PC-3 (cell line): ENCODE measurements at regions not wholly inside any gene's neighbourhood (a gene's known extent, or its start where the extent isn't known, plus 50 kb on each side); places are given as distances from the start of the nearest gene placed in this dataset.
A peak's percentile ranks its signal among the peaks of the same experiment; 100 is the strongest.

ENCODE experiments used
- ATAC-seq: fragments of 200-7000 bp; cut with Tn5 transposase; 2 replicates; pipeline ENCODE4 v1.9.1; 2020; ENCODE audit warnings: mild to moderate bottlenecking, moderate library complexity
- BruUV-seq: library from RNA; stranded (reverse); fragments of 400-500 nt; replicated peaks from 2 replicates; lab custom pipeline; 2021; lab: Mats Ljungman, UMichigan
- CTCF ChIA-PET: fragments of 300-600 bp; sonication (Branson Sonifier 250); formaldehyde crosslinking; loops from one replicate; lab custom pipeline; 2022; ENCODE audit warnings: antibody characterized with exemption; lab: Charles Lee
- POLR2A ChIA-PET: fragments of 300-600 bp; sonication (Branson Sonifier 250); formaldehyde crosslinking; loops from one replicate; lab custom pipeline; 2022; ENCODE audit warnings: antibody characterized with exemption; ENCODE audit not compliant: unreplicated experiment; lab: Charles Lee
- DNase-seq: peaks from one replicate; pipeline ENCODE4 v3.0.0-alpha.2; 2015
- H2AFZ ChIP-seq: fragments of 300-600 bp; sonication (generic); 2 replicates; pipeline ENCODE4 v1.6.0; 2016; ENCODE audit warnings: antibody characterized with exemption, low read length
- H3F3A ChIP-seq: fragments of 300-600 bp; sonication (generic); one replicate; pipeline ENCODE4 v1.6.0; 2017; ENCODE audit warnings: antibody characterized with exemption, low read length, control low read depth, mild to moderate bottlenecking; ENCODE audit not compliant: unreplicated experiment
- H3K27ac ChIP-seq: fragments of 300-600 bp; sonication (generic); 2 replicates; pipeline ENCODE4 v1.5.1; 2016; ENCODE audit warnings: mild to moderate bottlenecking, low read length
- H3K27me3 ChIP-seq: fragments of 300-600 bp; sonication (generic); 2 replicates; pipeline ENCODE4 v1.6.1; 2016; ENCODE audit warnings: low read length, mixed read lengths
- H3K36me3 ChIP-seq: fragments of 300-600 bp; sonication (generic); 2 replicates; pipeline ENCODE4 v1.6.1; 2016; ENCODE audit warnings: low read depth, mixed run types, low read length, mixed read lengths
- H3K4me1 ChIP-seq: fragments of 300-600 bp; sonication (generic); 2 replicates; pipeline ENCODE4 v1.5.1; 2016; ENCODE audit warnings: low read length; ENCODE audit not compliant: insufficient read depth
- H3K4me2 ChIP-seq: fragments of 300-600 bp; sonication (generic); 2 replicates; pipeline ENCODE4 v1.6.0; 2016; ENCODE audit warnings: low read length
- H3K4me3 ChIP-seq: fragments of 300-600 bp; sonication (generic); 2 replicates; pipeline ENCODE4 v1.5.1; 2016; ENCODE audit warnings: mild to moderate bottlenecking, low read length, mixed read lengths
- H3K79me2 ChIP-seq: fragments of 300-600 bp; sonication (generic); 2 replicates; pipeline ENCODE4 v1.6.1; 2017; ENCODE audit warnings: low read length, mixed read lengths
- H3K9ac ChIP-seq: fragments of 300-600 bp; sonication (generic); 2 replicates; pipeline ENCODE4 v1.6.0; 2016; ENCODE audit warnings: mild to moderate bottlenecking, low read length
- H3K9me2 ChIP-seq: fragments of 300-600 bp; sonication (generic); replicated peaks from 2 replicates; pipeline ENCODE4 v1.6.1; 2016; ENCODE audit warnings: mixed run types, low read length, mixed read lengths
- H3K9me3 ChIP-seq: fragments of 300-600 bp; sonication (generic); 2 replicates; pipeline ENCODE4 v1.6.1; 2016; ENCODE audit warnings: low read length, mixed read lengths
- H4K20me1 ChIP-seq: fragments of 300-600 bp; sonication (generic); 2 replicates; pipeline ENCODE4 v1.6.1; 2016; ENCODE audit warnings: low read length, mixed read lengths
- CTCF ChIP-seq: fragments of 300-600 bp; sonication (generic); conservative IDR thresholded peaks from 2 replicates; pipeline ENCODE4 v1.5.1; 2017; ENCODE audit warnings: antibody characterized with exemption, low read depth, mild to moderate bottlenecking, low read length
- EZH2 ChIP-seq: fragments of 300-600 bp; sonication (generic); IDR thresholded peaks from one replicate; pipeline ENCODE4 v1.6.1; 2017; ENCODE audit warnings: antibody characterized with exemption, mild to moderate bottlenecking, low read length; ENCODE audit not compliant: unreplicated experiment
- EZH2phosphoT487 ChIP-seq: fragments of 300-600 bp; sonication (generic); IDR thresholded peaks from 2 replicates; pipeline ENCODE4 v1.6.1; 2018; ENCODE audit warnings: mild to moderate bottlenecking, antibody characterized with exemption, low read length, borderline replicate concordance
- intact Hi-C: fragments of 100-400 bp; cut with micrococcal nuclease; formaldehyde crosslinking; loops from 2 replicates; pipeline ENCODE4 v1.9.0; 2023

- Histone ChIP-seq H3K79me2 (no peaks in the 10 kb centered on the region), H3K27me3 (no peaks in the 10 kb centered on the region), H3K9me2 (no peaks in the 10 kb centered on the region), H4K20me1 (no peaks in the 10 kb centered on the region), H3K27ac (no peak overlapping the region), H3F3A (no peaks in the 10 kb centered on the region), H3K36me3 (no peaks in the 10 kb centered on the region), H3K9ac (no peak overlapping the region), H3K4me2 (no peak overlapping the region), H3K4me3 (no peak overlapping the region), H3K4me1 (no peaks in the 10 kb centered on the region), H2AFZ (no peak overlapping the region), H3K9me3 (no peaks in the 10 kb centered on the region)
- DNase-seq (no peak), ATAC-seq (no peak)
- ChIA-PET CTCF (no interaction called here), POLR2A (no interaction called here)
- BruUV-seq = no TSS peak
- intact Hi-C loops = no loop called here
- TF ChIP-seq CTCF = no peak
- TF ChIP-seq EZH2 = no peak
- no peak for TF ChIP-seq EZH2phosphoT487
Observed at GRCh38 chr6:54640911-54641310, 205.7 kb upstream of the FAM83B start.

- no peaks in the 10 kb centered on the region for H3K27me3 ChIP-seq
- ChIA-PET CTCF (interaction anchor here (0.6 to 0.9 kb wide), 2 partner anchors 122 to 660 kb away, joined by 3 to 6 read pairs; no protein-coding TSS in a partner anchor), POLR2A (interaction anchor here (0.5 to 0.7 kb wide), 4 partner anchors 17 to 486 kb away, joined by 4 to 8 read pairs (median 6); no protein-coding TSS in a partner anchor)
- H3K79me2 ChIP-seq = no peaks in the 10 kb centered on the region
- H4K20me1 ChIP-seq = no peaks in the 10 kb centered on the region
- no peak overlapping the region for H3K27ac ChIP-seq
- BruUV-seq = TSS peak; percentile 65
- TF ChIP-seq CTCF (no peak), EZH2 (no peak), EZH2phosphoT487 (no peak)
- no peak overlapping the region for H3K4me2 ChIP-seq
- intact Hi-C loops = no loop called here
- peaks cover 10% of the 10 kb centered on the region; the same call in 1 of the 2 replicates for H3K4me1 ChIP-seq
- DNase-seq (peak; percentile 48), ATAC-seq (peak; percentile 71)
- H3K9me3 ChIP-seq = no peaks in the 10 kb centered on the region
- no peak overlapping the region for H3K4me3 ChIP-seq
- no peaks in the 10 kb centered on the region for H3F3A ChIP-seq
- H2AFZ ChIP-seq = no peak overlapping the region
- H3K36me3 ChIP-seq = no peaks in the 10 kb centered on the region
- no peak overlapping the region for H3K9ac ChIP-seq
- no peaks in the 10 kb centered on the region for H3K9me2 ChIP-seq
Observed at GRCh38 chr6:54646069-54646950, 200.3 kb upstream of the FAM83B start.
